NCI-H460 (cell line): ENCODE measurements at regions not wholly inside any gene's neighbourhood (a gene's known extent, or its start where the extent isn't known, plus 50 kb on each side); places are given as distances from the start of the nearest gene placed in this dataset.

Source experiments
- DNase-seq: peaks from one replicate; pipeline ENCODE4 v3.0.0-alpha.2; 2016; ENCODE audit warnings: low read depth; ENCODE audit errors: extremely low read depth
- small RNA-seq, 2 experiments: library from RNA; depleted of rRNA; stranded (forward); fragments of <200 nt; gene quantifications; one replicate each; pipeline ENCODE3, GENCODE V24; 2014

GRCh38 chr1:184301227-184301626 is 85.6 kb upstream of the C1orf21 start:
- DNase-seq, result no peak

- DNase-seq, result no peak
Measured at GRCh38 chr1:184302346-184302745, 84.5 kb upstream of the C1orf21 start.

- no peak for DNase-seq
Measured at GRCh38 chr1:184310157-184310819, 76.5 kb upstream of the C1orf21 start.

GRCh38 chr1:184311580-184311979 is 75.2 kb upstream of the C1orf21 start:
- DNase-seq, result no peak

GRCh38 chr1:184315254-184315653 is 71.6 kb upstream of the C1orf21 start:
- DNase-seq, result no peak

- DNase-seq, result no peak
Measured at GRCh38 chr1:184319879-184320278, 67.0 kb upstream of the C1orf21 start.

GRCh38 chr1:184322253-184322652 is 64.6 kb upstream of the C1orf21 start:
- no peak for DNase-seq

GRCh38 chr1:184324972-184325371 is 61.9 kb upstream of the C1orf21 start:
- DNase-seq, result no peak

GRCh38 chr1:184326278-184326677 is 60.6 kb upstream of the C1orf21 start:
- DNase-seq, result no peak

GRCh38 chr1:184329245-184329953 is 57.4 kb upstream of the C1orf21 start:
- DNase-seq, result no peak

- DNase-seq, result no peak
Measured at GRCh38 chr1:184329962-184330868, 56.6 kb upstream of the C1orf21 start.

GRCh38 chr1:184330875-184331274 is 56.0 kb upstream of the C1orf21 start:
- DNase-seq, result no peak

Small RNA genes lying in the stretch of these regions (small RNA-seq; reads per million reads assigned to genes)
- 0 reads per million in 2 experiments for gene RF00019
